ENCODE measurements at regions not wholly inside any gene's neighbourhood (a gene's known extent, or its start where the extent isn't known, plus 50 kb on each side); places are given as distances from the start of the nearest gene placed in this dataset.

DNA sequence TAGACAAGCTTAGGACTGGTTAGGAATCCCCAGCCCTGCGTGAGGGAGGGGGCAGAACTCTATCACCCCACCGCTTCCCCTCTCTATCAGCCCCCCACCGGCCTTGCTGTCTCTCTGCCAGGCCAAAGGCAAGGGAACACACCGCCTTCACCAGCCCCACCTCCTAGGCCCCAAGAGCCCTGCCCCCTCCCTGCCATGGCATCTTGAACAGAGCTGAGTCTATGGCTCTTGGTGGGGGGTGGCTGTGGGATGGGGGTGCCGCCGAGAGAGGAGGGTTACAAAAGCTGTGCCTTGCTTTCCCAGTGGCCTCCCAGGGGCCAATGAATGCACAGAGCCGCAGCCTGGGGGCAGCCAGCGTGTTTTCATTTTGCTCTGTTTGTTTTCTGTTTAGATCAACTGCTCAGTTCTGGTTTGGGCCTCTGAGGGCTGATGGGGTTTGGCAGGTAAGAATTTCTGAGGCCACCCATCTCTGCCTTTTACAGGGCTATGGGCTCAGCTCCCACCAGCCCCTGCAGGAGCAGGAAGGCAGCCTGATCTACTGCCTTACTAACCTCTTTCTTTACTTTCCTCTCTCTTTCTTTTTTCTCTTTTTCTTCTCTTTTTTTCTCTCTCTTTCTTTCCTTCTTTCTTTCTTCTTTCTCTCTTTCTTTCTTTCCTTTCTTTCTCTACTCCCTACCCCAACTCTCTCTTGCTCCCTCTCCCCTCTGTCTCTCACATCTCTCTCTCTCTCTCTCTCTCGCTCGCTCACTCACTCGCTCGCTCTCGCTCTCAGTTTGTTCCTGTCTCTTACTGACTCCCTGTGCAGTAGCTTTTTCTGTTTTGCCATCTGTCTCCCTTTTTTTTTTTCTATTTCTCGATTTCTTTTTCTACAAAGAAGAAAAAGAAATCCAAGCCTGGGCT is 128.3 kb downstream of the PJA1 start:
- TF ChIP-seq, protein P1, sequence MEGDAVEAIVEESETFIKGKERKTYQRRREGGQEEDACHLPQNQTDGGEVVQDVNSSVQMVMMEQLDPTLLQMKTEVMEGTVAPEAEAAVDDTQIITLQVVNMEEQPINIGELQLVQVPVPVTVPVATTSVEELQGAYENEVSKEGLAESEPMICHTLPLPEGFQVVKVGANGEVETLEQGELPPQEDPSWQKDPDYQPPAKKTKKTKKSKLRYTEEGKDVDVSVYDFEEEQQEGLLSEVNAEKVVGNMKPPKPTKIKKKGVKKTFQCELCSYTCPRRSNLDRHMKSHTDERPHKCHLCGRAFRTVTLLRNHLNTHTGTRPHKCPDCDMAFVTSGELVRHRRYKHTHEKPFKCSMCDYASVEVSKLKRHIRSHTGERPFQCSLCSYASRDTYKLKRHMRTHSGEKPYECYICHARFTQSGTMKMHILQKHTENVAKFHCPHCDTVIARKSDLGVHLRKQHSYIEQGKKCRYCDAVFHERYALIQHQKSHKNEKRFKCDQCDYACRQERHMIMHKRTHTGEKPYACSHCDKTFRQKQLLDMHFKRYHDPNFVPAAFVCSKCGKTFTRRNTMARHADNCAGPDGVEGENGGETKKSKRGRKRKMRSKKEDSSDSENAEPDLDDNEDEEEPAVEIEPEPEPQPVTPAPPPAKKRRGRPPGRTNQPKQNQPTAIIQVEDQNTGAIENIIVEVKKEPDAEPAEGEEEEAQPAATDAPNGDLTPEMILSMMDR (IDR thresholded peaks at IDR 0.05): no peak
- no peak overlapping the region for H3K4me3 ChIP-seq
- no peak overlapping the region for H3K27ac ChIP-seq
- H3K4me1 ChIP-seq: no peaks in the 10 kb centered on the region
- no peaks in the 10 kb centered on the region for H3K9me3 ChIP-seq
- H3K27me3 ChIP-seq: no peaks in the 10 kb centered on the region
- intact Hi-C loops (cut with DNase I): no loop called here
- DNase-seq: no peak
- H3K36me3 ChIP-seq: no peaks in the 10 kb centered on the region
- H3K9ac ChIP-seq (ENCODE audit: low read depth in 2 of 2, low read length in 2 of 2): no peak overlapping the region

DNA sequence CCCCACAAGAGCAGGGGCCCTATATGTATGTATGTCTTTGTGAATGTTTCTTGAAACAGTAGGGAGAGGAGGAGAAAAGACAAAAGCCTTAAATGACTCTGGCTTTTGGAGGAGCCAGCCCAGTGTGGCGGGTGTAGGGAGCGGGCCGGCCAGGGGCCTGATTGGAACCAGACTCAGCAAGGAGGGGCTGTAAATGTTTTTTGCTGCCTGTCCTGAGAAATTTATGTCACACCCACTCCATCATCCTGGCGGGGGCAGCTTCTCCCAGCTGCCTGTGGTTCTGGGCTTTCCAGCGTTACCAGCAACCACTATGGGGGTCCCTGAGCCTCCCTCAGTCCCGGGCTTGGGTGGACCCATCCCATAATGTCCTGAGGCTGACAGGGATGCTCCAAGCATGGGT is 130.8 kb downstream of the PJA1 start:
- no peaks in the 10 kb centered on the region for H3K36me3 ChIP-seq
- H3K9me3 ChIP-seq: no peaks in the 10 kb centered on the region
- H3K9ac ChIP-seq (ENCODE audit: low read depth in 2 of 2, low read length in 2 of 2): no peak overlapping the region
- H3K27ac ChIP-seq: no peak overlapping the region
- DNase-seq: no peak
- H3K27me3 ChIP-seq: no peaks in the 10 kb centered on the region
- H3K4me3 ChIP-seq: no peak overlapping the region
- TF ChIP-seq, protein P1 (IDR thresholded peaks at IDR 0.05): no peak
- intact Hi-C loops (cut with DNase I): no loop called here
- no peaks in the 10 kb centered on the region for H3K4me1 ChIP-seq

DNA sequence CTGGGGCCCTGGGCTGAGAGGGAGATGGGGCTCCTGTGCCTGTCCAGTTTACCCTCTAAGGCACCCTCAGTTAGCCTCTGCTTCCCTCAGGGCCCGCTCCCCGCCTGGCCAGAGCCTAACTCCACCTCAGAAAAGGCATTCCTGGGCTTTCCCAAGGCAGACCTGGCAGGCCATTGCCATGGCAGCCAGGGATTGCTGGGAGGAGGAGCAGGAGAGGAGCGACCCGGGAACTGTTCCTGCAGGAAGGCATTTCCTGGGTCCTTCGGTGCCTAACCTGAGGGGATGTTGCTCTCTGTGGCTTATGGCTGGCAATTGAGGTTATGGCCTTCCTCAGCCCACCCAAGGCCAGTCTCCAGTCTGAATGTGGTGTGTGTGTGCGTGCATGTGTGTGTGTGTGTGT is 131.3 kb downstream of the PJA1 start:
- H3K9me3 ChIP-seq: no peaks in the 10 kb centered on the region
- no peaks in the 10 kb centered on the region for H3K36me3 ChIP-seq
- H3K9ac ChIP-seq (ENCODE audit: low read depth in 2 of 2, low read length in 2 of 2): no peak overlapping the region
- no peaks in the 10 kb centered on the region for H3K4me1 ChIP-seq
- TF ChIP-seq, protein P1 (IDR thresholded peaks at IDR 0.05): no peak
- no peak overlapping the region for H3K4me3 ChIP-seq
- H3K27me3 ChIP-seq: no peaks in the 10 kb centered on the region
- intact Hi-C loops (cut with DNase I): no loop called here
- H3K27ac ChIP-seq: no peak overlapping the region
- DNase-seq: no peak

DNA sequence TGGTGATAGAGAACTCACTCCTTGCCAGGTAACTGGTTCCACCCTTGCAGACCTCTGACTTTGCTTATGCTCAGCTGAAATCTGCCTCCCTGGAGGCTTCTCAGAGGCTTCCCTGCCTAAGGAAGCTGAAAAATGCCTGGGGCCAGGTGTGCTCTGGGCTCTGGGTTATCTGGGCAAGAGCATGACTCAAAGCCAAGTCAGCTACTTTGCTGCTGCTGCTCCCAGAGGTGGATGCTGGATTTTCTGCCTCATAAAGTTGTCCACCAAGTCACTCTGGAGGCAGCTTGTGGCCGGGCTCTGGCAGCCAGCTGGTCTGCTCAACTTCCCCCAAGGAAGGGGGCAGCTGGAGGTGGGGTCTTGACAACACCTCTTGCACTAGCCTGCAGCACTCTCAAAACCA is 132.7 kb downstream of the PJA1 start:
- Histone ChIP-seq H3K36me3 (no peaks in the 10 kb centered on the region), H3K9ac (ENCODE audit: low read depth in 2 of 2, low read length in 2 of 2) (no peak overlapping the region), H3K9me3 (no peaks in the 10 kb centered on the region), H3K27ac (no peak overlapping the region), H3K4me3 (no peak overlapping the region), H3K27me3 (no peaks in the 10 kb centered on the region), H3K4me1 (no peaks in the 10 kb centered on the region)
- no peak for DNase-seq
- intact Hi-C loops (cut with DNase I): no loop called here
- TF ChIP-seq, protein P1 (IDR thresholded peaks at IDR 0.05): no peak

DNA sequence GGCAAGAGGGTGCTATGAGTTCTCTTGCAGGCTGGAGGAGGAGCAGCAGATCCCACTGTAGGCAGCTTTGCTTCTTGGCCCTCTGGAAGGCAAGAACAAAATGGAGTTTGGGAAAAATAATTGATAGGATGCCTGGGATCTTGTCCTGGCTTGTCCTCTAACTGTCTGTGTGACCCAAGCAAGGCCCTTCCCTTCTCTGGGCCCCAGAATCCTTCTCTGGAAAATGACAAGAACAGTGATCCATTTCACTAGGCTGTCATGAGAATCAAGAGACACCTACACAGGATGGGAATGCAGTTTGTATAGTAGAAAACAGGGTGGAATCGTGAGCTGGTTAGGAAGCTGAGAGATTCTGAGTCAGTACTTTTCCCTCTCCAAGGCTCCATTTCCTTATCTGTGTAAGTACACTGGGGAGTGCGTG is 133.3 kb downstream of the PJA1 start:
- H3K4me1 ChIP-seq: no peaks in the 10 kb centered on the region
- H3K27me3 ChIP-seq: no peaks in the 10 kb centered on the region
- H3K9me3 ChIP-seq: no peaks in the 10 kb centered on the region
- H3K4me3 ChIP-seq: no peak overlapping the region
- no peaks in the 10 kb centered on the region for H3K36me3 ChIP-seq
- no peak for DNase-seq
- no peak overlapping the region for H3K9ac ChIP-seq (ENCODE audit: low read depth in 2 of 2, low read length in 2 of 2)
- TF ChIP-seq, protein P1 (IDR thresholded peaks at IDR 0.05): no peak
- intact Hi-C loops (cut with DNase I): no loop called here
- no peak overlapping the region for H3K27ac ChIP-seq

All from colonic mucosa (tissue), 4 donors.